Small intestine (tissue), 7 donors: ENCODE measurements at regions not wholly inside any gene's neighbourhood (a gene's known extent, or its start where the extent isn't known, plus 50 kb on each side); places are given as distances from the start of the nearest gene placed in this dataset.

Experiments
- DNase-seq, 2 donors: peaks; one replicate each; pipeline versions ENCODE4 v3.0.0 to v3.0.0-alpha.2; 2013
- FAIRE-seq: peaks from 2 replicates; lab custom pipeline; 2012; peaks lifted over from hg19 to GRCh38; lab: Jason Lieb, UNC
- H3K27ac ChIP-seq, 3 donors: one replicate each; pipeline ENCODE4 v1.5.1; 2013; ENCODE audit warnings: low read length in 2 of 3, mild to moderate bottlenecking in 2 of 3, control low read depth in 1 of 3, inconsistent platforms in 1 of 3, low read depth in 1 of 3, moderate library complexity in 1 of 3
- H3K27me3 ChIP-seq, 3 donors: one replicate each; pipeline ENCODE4 v1.6.1; 2013; ENCODE audit warnings: low read length in 3 of 3, inconsistent platforms in 1 of 3; ENCODE audit not compliant: control insufficient read depth in 3 of 3, insufficient read depth in 3 of 3
- H3K36me3 ChIP-seq, 3 donors: one replicate each; pipeline ENCODE4 v1.6.1; 2013; ENCODE audit warnings: low read length in 3 of 3, inconsistent platforms in 1 of 3, low read depth in 1 of 3, mild to moderate bottlenecking in 1 of 3, moderate library complexity in 1 of 3; ENCODE audit not compliant: control insufficient read depth in 3 of 3, insufficient read depth in 2 of 3
- H3K4me1 ChIP-seq, 3 donors: one replicate each; pipeline ENCODE4 v1.6.1; 2013; ENCODE audit warnings: low read length in 2 of 3, inconsistent platforms in 1 of 3, low read depth in 1 of 3, mild to moderate bottlenecking in 1 of 3, moderate library complexity in 1 of 3; ENCODE audit not compliant: control insufficient read depth in 3 of 3, insufficient read depth in 2 of 3
- H3K4me3 ChIP-seq, 3 donors: one replicate each; pipeline ENCODE4 v1.5.1; 2013; ENCODE audit warnings: low read length in 3 of 3, control low read depth in 1 of 3, inconsistent platforms in 1 of 3, low read depth in 1 of 3, mild to moderate bottlenecking in 1 of 3, moderate library complexity in 1 of 3
- H3K9me3 ChIP-seq, 2 donors: one replicate each; pipeline ENCODE4 v1.6.1; 2013; ENCODE audit warnings: low read depth in 1 of 2, low read length in 1 of 2; ENCODE audit not compliant: control insufficient read depth in 2 of 2, insufficient read depth in 1 of 2
- WGBS, 3 donors: extraction: QIAGEN DNeasy Blood & Tissue Kit; methylation state at CpG; one replicate each; pipeline ENCODE4 v1.1.7; 2013; 5-methylcytosine and 5-hydroxymethylcytosine counted together
- donor health status: healthy with polysubstance abuse.
- donor health status: control.
- donor health status: control.
- donor health status: Bipolar disorder and iron deficiency.
- donor health status: healthy.

DNA sequence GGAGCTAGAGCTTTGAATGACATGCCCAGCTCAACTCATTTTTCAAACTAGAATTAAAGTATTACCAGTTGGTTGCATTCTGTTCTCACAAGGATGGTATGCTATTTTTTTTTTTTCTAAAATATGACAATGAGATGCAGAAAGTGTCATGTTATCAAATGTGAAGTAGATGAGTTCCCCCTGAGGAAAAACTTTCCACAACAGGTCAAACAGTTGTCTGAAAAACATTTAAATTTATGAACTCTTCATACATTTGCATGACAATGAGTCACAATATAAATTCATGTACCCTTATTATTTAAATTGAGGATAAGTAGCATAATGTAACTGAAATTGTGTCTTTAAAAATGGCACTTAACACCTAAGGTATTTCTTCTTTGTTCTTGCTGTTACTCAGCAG is 1720.5 kb upstream of the NUDT12 start:
- H3K4me3 ChIP-seq: no peak overlapping the region
- H3K4me1 ChIP-seq: no peaks in the 10 kb centered on the region
- no peaks in the 10 kb centered on the region for H3K9me3 ChIP-seq
- FAIRE-seq (no peak), DNase-seq (no peak)
- H3K27ac ChIP-seq: no peak overlapping the region
- no peaks in the 10 kb centered on the region for H3K36me3 ChIP-seq
- no peaks in the 10 kb centered on the region for H3K27me3 ChIP-seq

- Histone ChIP-seq H3K4me1 (no peaks in the 10 kb centered on the region), H3K4me3 (no peak overlapping the region), H3K9me3 (no peaks in the 10 kb centered on the region), H3K36me3 (no peaks in the 10 kb centered on the region), H3K27me3 (no peaks in the 10 kb centered on the region), H3K27ac (no peak overlapping the region)
- 27 to 61% (median 43%) methylated on average over 1 of the region's 1 CpG for WGBS, 3 donors
- FAIRE-seq (no peak), DNase-seq (no peak)
Measured at GRCh38 chr5:105274079-105274478, 1711.5 kb upstream of the NUDT12 start.

- Histone ChIP-seq H3K27me3 (no peaks in the 10 kb centered on the region), H3K27ac (no peak overlapping the region), H3K36me3 (no peaks in the 10 kb centered on the region), H3K4me1 (no peaks in the 10 kb centered on the region), H3K4me3 (no peak overlapping the region), H3K9me3 (no peaks in the 10 kb centered on the region)
- 26 to 66% (median 35%) methylated on average over 1 of the region's 1 CpG for WGBS, 3 donors
- FAIRE-seq (no peak), DNase-seq (no peak)
Measured at GRCh38 chr5:105263515-105263914, 1700.9 kb upstream of the NUDT12 start.

DNA sequence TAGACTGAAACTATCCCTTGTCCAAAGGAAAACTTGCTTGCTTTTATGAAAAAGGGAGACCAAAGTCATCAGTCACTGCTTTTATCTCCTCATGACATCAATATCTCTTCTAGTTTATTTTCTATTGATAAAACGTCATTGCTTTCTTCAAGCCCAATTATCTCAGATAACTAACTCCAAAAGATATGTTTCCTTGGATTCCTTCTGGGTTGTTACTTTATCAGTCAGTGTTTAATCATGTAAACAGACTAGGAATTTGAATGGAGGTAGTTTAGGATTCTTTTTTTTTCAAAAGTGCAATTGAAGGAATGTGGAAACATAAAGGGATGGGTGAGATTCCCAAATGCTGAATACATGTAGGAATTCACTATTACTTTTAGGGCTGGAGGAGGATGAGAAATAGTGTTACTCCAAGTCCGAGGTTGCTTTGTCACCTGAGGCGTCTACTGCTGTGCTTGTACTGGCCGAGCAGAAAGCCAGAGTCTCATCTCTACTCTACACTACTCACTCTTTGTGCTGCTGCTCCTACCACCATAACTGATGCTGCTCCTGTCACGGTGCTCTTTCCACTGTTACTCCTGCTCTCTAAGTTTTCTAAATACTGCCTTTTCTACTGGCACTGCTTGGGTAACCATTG is 1697.1 kb upstream of the NUDT12 start:
- 41 to 63% (median 47%) methylated on average over 5 of the region's 5 CpGs for WGBS, 3 donors
- Histone ChIP-seq H3K9me3 (no peaks in the 10 kb centered on the region), H3K36me3 (no peaks in the 10 kb centered on the region)

GRCh38 chr5:105238561-105238960 is 1676.0 kb upstream of the NUDT12 start:
- no peaks in the 10 kb centered on the region for H3K9me3 ChIP-seq
- no peak for FAIRE-seq
- DNase-seq: no peak
- H3K36me3 ChIP-seq: no peaks in the 10 kb centered on the region
- H3K27me3 ChIP-seq: no peaks in the 10 kb centered on the region
- no peak overlapping the region for H3K27ac ChIP-seq
- WGBS, 3 donors: 54 to 59% (median 59%) methylated on average over 3 of the region's 3 CpGs
- no peak overlapping the region for H3K4me3 ChIP-seq
- H3K4me1 ChIP-seq: no peaks in the 10 kb centered on the region

More for the DNA sequence above, 1697.1 kb upstream of the NUDT12 start:
- no peak overlapping the region for H3K4me3 ChIP-seq
- no peak for DNase-seq
- no peak overlapping the region for H3K27ac ChIP-seq
- no peak for FAIRE-seq
- no peaks in the 10 kb centered on the region for H3K4me1 ChIP-seq
- no peaks in the 10 kb centered on the region for H3K27me3 ChIP-seq

- no peaks in the 10 kb centered on the region for H3K4me1 ChIP-seq
- no peak overlapping the region for H3K4me3 ChIP-seq
- no peak for FAIRE-seq
- H3K9me3 ChIP-seq: no peaks in the 10 kb centered on the region
- DNase-seq: no peak
- H3K36me3 ChIP-seq: no peaks in the 10 kb centered on the region
- 33 to 49% (median 36%) methylated on average over 4 of the region's 4 CpGs for whole genome bisulfite sequencing, 3 donors
- H3K27me3 ChIP-seq: no peaks in the 10 kb centered on the region
- H3K27ac ChIP-seq: no peak overlapping the region
Measured at GRCh38 chr5:105230516-105231157, 1668.0 kb upstream of the NUDT12 start.

DNA sequence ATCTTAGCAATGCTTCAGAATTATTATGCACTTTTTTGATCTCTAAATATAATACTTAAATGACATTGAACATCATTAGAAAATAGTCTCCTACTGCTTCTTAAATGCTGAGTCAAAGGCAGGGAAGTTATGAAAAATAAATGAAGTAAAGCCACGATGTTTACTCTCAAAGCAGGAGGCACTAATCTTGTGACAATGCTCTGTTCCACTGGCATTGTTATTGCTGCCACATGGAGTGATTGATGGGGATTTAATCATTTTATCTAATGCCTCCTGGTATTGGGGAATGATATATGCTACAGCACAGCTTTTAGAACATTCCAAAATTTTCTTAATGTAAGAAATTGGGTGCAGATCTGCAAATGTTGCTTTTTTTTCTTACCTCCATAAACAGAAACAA is 1655.4 kb upstream of the NUDT12 start:
- no peak for DNase-seq
- Histone ChIP-seq H3K27ac (no peak overlapping the region), H3K27me3 (no peaks in the 10 kb centered on the region), H3K9me3 (no peaks in the 10 kb centered on the region), H3K4me3 (no peak overlapping the region), H3K4me1 (no peaks in the 10 kb centered on the region), H3K36me3 (no peaks in the 10 kb centered on the region)
- no peak for FAIRE-seq
- 14 to 19% (median 15%) methylated on average over 1 of the region's 1 CpG for WGBS, 3 donors

GRCh38 chr5:105213078-105213477 is 1650.5 kb upstream of the NUDT12 start:
- H3K4me3 ChIP-seq: no peak overlapping the region
- no peak for FAIRE-seq
- H3K27me3 ChIP-seq: no peaks in the 10 kb centered on the region
- no peak overlapping the region for H3K27ac ChIP-seq
- no peaks in the 10 kb centered on the region for H3K36me3 ChIP-seq
- DNase-seq: no peak
- no peaks in the 10 kb centered on the region for H3K9me3 ChIP-seq
- H3K4me1 ChIP-seq: no peaks in the 10 kb centered on the region

DNA sequence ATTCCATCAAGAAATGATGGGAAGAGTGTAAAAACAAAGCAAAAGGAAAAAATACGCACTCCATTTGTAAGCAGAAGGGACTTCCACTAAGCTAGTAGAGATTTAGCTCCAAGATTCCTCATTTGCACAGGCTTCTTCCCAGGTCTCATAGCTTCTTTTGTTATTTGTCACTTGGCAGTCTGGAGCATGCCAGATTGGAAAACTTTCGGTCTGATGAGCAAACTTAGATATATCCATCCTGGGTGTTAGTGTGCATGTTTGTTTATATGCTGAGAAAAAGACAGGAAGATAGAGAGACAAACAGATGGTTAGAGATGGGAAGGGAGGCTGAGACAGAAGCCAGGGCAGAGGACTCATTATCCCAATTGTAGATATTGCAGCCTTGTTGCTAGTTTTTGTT is 1644.5 kb upstream of the NUDT12 start:
- Histone ChIP-seq H3K36me3 (no peaks in the 10 kb centered on the region), H3K4me1 (no peaks in the 10 kb centered on the region), H3K27ac (no peak overlapping the region), H3K27me3 (no peaks in the 10 kb centered on the region), H3K9me3 (no peaks in the 10 kb centered on the region), H3K4me3 (no peak overlapping the region)
- 58 to 72% (median 62%) methylated on average over 2 of the region's 2 CpGs for WGBS, 3 donors
- FAIRE-seq (no peak), DNase-seq (no peak)
